HG03175 (cell line): ENCODE measurements at regions not wholly inside any gene's neighbourhood (a gene's known extent, or its start where the extent isn't known, plus 50 kb on each side); places are given as distances from the start of the nearest gene placed in this dataset.

Experiments used
- ATAC-seq: cut with Tn5 transposase; IDR thresholded peaks from one replicate; pipeline ENCODE4 v1.9.1; 2021; ENCODE audit warnings: mild to moderate bottlenecking, moderate library complexity; ENCODE audit not compliant: unreplicated experiment

GRCh38 chr5:93076096-93076495 lies 504.9 kb downstream of the NR2F1-AS1 start:
- ATAC-seq = no peak

DNA sequence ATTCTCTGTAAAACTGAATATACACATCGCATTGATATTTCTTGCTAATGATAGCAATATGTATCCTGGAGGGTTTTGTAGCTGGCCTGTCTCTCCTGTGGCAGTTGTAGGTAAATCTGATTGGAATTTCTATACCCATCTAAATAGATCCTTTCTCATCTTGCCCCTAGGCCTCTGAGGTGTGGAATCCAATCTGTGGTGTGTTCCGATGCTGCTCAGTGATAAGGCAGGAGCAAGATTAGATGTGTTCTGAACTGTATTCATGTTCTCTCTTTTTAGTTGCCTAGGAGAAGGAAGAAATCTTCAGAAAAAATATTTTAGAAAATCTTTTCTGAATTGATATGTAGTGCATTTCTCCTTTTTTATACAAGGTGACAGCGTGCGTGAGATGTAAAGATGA lies 507.5 kb downstream of the NR2F1-AS1 start:
- no peak for ATAC-seq

DNA sequence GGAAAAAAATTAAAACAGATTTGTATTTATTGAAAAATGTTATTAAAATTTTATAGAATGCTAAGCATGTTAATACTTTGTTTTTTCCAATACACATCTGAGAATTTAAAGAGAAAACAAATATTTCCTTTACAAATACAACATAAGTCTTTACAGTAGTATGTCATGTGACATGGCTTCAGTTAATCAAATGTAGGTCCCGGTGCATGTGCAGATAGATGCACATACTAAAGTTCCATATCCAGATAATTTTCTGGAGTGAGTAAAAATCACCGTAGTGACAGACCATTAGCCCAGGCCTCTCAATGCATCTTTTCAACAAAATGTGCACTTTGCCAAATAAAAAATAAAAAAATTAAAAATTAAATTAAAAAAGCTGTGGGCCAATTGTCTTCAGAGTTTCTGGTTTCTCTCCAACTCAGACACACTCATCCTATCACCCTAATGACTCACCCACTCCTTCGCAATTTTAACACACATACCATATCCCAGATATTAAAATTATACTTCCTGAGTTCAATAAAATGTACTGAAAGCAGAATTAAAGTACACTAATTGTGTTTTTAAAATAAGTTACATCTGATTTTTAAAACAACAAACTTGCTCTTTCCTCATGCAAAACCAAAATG lies 508.1 kb downstream of the NR2F1-AS1 start:
- ATAC-seq = no peak

DNA sequence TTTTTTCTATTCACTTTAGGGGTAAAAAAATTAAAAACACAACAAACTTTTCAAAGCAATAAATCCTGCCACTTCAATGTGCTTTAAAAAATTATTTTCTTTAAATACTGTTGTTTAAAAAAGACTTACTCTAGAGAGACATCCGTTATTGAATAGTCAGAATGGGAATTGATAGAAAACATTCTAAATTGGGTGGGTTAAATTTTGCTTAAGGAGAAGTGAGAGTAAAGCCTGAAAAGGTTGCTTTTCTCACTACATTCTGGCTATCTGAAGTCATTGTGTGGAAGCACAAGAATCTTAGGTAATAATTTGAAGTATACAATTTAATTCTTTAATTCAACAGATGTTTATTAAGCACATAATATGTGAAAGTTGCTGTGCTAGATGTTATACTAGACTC lies 509.3 kb downstream of the NR2F1-AS1 start:
- ATAC-seq = no peak

DNA sequence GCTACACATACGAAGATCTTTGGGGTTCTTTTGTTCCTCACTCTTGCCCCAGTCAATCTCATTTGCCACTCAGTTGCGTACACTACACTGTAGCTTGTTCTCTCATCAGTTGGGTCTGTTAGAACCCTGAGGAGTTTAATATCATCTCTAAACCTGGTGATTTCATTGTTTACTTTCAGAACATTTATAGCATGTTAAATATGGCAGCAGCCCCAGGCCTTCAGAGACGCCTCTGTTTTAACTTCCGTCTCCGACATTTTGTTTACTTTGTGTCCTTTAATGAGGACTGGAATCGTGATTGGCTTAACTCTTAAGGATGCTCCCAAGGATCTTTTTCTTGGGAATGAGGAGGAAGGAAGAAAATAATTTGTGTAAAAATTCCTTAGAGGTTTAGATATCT lies 510.1 kb downstream of the NR2F1-AS1 start:
- no peak for ATAC-seq

- no peak for ATAC-seq
These were observed 511.7 kb downstream of the NR2F1-AS1 start for GRCh38 chr5:93069276-93069675.

DNA sequence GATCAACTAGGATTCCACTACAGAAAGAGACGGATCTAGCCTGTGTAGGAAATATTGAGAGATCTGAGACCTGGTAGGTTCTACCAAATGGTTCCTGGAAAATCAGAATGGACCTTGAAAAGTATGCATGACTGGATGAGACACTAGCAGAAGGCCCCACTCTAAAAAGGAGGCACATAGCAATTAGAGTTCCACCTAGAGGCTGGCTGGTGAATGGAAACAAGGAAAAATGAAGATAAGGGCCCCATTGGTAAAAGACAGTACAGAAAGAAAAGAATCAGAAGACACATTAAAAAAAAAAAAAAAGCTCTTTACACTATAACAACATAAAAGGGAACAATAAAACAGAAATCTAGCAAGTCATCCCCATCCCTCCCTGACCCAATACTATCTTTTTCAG lies 518.5 kb downstream of the NR2F1-AS1 start:
- ATAC-seq = no peak

GRCh38 chr5:93058309-93058708 lies 522.7 kb downstream of the NR2F1-AS1 start:
- no peak for ATAC-seq

GRCh38 chr5:93057311-93057710 lies 523.7 kb downstream of the NR2F1-AS1 start:
- ATAC-seq = no peak

DNA sequence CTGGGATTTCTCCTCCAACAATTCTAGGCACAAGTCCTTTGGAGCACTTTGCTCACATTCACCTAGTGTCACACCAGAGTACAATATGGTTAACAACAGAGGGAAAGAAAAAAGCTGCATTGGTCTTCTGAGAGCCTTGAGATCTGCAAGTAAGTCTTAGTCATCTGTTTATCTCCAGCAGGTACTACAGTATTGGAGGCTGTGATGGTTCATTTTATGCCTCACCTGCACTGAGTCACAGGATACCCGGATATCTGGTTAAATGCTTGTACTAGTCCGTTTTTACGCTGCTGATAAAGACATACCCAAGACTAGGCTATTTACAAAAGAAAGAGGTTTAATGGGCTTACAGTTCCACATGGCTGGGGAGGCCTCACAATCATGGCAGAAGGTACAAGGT lies 525.0 kb downstream of the NR2F1-AS1 start:
- no peak for ATAC-seq

DNA sequence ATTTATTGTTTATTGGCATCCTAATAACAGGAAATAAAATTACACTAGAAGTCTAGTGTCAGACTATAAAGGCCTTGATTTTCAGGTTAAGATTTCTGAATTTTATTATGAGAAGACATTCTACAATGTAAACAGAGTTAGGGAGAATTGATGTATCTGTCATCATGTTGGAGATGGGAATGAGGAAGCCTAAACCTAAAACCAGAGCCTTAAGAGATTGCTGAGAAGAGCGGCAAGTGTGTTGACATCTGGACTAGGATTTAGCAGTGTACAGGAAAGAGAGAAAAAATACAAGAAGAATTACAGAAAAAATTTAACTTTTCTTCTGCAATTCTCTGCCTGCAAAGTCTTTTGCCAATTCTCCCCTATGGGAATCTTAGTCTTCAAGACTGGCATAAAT lies 525.5 kb downstream of the NR2F1-AS1 start:
- no peak for ATAC-seq

DNA sequence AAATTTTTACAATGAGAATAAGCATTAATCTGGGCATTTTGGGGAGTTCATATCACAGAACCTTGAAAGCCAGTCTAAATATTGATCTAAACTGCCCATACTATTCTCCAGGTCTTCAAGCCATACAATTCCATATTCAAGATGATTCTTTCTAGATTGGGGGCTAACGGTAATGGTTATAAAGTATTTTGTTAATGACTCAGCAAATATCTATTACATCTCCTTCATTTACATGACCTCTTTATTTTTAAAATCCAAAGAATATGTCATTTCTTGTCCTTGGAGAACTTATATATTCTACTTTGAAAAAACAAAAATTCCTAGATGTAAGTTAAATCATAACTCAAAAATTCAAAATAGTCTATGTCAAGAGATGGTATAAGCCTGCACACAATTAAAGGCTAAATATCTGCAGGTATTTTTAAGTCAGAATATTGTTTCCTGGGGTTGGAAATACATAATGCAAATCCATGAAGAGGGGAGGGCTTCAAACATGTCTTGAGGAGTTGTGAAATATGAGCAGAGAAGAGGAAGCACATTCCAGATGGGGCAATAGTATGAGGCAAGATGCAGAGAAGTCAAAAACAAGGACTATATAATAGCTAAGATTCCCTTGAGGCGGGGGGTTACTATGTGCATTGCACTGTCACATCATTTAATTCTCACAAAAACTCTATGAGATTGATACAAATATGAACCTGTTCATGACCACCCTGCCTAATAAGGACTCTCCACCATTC lies 526.4 kb downstream of the NR2F1-AS1 start:
- no peak for ATAC-seq

DNA sequence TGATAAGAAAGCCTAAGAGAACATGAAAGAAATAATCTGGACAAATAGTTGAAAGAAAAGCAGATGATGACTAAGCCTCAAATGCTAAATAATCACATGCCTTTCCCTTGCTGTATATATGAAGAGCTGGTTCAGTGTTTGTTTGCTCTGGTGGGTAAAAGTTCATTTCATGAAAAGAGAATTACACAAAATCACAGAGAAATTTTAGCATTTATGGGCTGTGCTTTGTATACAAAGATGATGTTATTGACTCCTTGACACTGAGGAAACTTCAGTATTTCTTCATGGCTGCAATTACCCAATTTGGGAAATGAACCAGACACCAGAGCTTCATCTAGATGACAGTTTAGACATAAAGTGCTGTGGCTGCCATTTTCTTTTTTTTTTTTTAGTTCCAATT lies 527.2 kb downstream of the NR2F1-AS1 start:
- ATAC-seq = no peak

- ATAC-seq = no peak
These were observed 532.2 kb downstream of the NR2F1-AS1 start for GRCh38 chr5:93048858-93049257.

GRCh38 chr5:93044859-93045666 lies 536.0 kb downstream of the NR2F1-AS1 start:
- ATAC-seq = no peak

- no peak for ATAC-seq
These were observed 541.1 kb downstream of the NR2F1-AS1 start for GRCh38 chr5:93039888-93040287.

GRCh38 chr5:93034621-93035590 lies 546.1 kb downstream of the NR2F1-AS1 start:
- no peak for ATAC-seq

DNA sequence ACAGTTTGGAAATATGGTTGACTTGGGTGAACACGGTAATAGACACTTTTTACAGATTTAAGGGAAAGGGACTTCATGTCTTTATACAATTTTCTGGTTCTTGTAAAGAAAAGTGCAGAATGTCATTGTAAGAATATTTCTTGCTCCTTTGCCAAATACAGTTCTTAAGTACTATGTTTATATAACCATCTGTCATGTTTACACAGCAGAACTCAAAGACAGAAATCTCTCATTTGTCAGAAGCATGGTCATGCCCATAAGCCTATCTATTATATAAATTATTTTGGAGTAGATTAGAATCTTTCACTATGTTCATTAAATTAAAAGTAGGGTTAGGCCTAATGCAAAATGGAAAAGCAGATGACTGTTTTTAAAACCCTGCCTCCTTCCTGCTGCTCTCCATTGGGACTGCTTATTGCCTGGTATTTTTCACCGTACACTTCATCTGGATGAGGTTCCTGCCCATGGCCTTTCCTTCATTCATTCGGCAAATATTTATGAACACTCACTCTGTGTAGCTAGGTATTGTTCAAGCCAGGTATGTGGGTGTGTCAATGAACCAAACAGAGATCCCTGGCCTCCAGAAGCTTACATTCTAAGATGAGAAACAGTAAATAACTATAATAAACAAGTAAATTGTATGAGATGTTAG lies 558.1 kb downstream of the NR2F1-AS1 start:
- ATAC-seq = no peak

GRCh38 chr5:93022211-93022610 lies 558.8 kb downstream of the NR2F1-AS1 start:
- ATAC-seq = no peak

- ATAC-seq = no peak
These were observed 561.1 kb downstream of the NR2F1-AS1 start for GRCh38 chr5:93019896-93020295.
